ENCODE measurements at regions not wholly inside any gene's neighbourhood (a gene's known extent, or its start where the extent isn't known, plus 50 kb on each side); places are given as distances from the start of the nearest gene placed in this dataset.

DNA sequence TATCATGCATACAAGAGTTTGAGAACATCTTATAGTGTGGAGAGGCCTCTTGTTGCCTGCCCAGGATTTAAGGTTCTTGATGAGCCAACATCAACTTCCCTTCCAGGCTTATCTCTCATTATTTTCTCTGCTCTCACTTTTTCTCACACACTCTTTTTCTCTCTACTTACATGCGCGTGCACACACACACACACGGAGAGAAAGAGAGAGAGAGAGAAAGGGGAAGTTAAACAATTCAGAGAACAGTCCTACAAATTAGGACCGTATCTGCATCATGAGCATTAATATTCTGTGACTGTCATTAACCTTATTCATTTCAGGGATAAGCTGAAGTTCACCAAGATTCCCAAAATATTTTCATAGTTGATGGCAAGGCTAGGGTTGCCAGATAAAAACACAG lies 269.0 kb downstream of the ZNF621 start:
- TF ChIP-seq, protein P1, sequence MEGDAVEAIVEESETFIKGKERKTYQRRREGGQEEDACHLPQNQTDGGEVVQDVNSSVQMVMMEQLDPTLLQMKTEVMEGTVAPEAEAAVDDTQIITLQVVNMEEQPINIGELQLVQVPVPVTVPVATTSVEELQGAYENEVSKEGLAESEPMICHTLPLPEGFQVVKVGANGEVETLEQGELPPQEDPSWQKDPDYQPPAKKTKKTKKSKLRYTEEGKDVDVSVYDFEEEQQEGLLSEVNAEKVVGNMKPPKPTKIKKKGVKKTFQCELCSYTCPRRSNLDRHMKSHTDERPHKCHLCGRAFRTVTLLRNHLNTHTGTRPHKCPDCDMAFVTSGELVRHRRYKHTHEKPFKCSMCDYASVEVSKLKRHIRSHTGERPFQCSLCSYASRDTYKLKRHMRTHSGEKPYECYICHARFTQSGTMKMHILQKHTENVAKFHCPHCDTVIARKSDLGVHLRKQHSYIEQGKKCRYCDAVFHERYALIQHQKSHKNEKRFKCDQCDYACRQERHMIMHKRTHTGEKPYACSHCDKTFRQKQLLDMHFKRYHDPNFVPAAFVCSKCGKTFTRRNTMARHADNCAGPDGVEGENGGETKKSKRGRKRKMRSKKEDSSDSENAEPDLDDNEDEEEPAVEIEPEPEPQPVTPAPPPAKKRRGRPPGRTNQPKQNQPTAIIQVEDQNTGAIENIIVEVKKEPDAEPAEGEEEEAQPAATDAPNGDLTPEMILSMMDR (IDR thresholded peaks at IDR 0.05), result no peak
- H3K27ac Mint-ChIP-seq, result no peak overlapping the region
- intact Hi-C loops (cut with micrococcal nuclease), result no loop called here
- peaks cover 8% of the 10 kb centered on the region for H3K27me3 Mint-ChIP-seq
- DNase-seq (no peak), ATAC-seq (ENCODE audit: low read depth) (no peak)
- POLR2A ChIA-PET, result no interaction called here
- H3K36me3 Mint-ChIP-seq (ENCODE audit: low read depth), result no peaks in the 10 kb centered on the region
- H3K4me1 Mint-ChIP-seq, result peaks cover 4% of the 10 kb centered on the region
- H3K9me3 Mint-ChIP-seq, result peaks cover 4% of the 10 kb centered on the region
- H3K4me3 Mint-ChIP-seq, result no peak overlapping the region
- CTCF ChIA-PET, result no interaction called here

DNA sequence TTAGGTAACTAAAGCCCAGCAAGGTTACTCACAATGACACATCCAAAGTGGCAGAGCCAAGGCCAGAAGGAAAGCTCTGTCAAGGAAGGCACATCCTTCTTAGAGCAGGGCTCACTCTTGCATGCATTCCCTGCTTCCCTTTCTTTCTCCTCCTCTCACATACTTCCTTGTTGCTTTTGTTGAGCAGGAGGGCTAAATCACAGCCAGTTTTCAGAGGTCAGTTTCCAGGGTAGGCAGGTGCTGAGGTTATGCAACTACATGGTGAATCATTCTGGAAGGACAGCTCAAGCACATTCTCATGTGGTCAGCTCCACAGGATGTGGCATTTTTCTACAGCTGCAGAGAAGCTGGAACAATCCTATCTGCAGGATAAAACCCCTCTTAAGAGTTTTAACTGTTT lies 275.6 kb downstream of the ZNF621 start:
- ATAC-seq (ENCODE audit: low read depth) (no peak), DNase-seq (no peak)
- Mint-ChIP-seq H3K36me3 (ENCODE audit: low read depth) (no peaks in the 10 kb centered on the region), H3K4me3 (no peak overlapping the region), H3K27ac (no peak overlapping the region), H3K4me1 (no peaks in the 10 kb centered on the region), H3K27me3 (peaks cover 9% of the 10 kb centered on the region), H3K9me3 (peaks cover 6% of the 10 kb centered on the region)
- ChIA-PET POLR2A (no interaction called here), CTCF (no interaction called here)
- intact Hi-C loops (cut with micrococcal nuclease), result no loop called here
- TF ChIP-seq, protein P1 (IDR thresholded peaks at IDR 0.05), result no peak

DNA sequence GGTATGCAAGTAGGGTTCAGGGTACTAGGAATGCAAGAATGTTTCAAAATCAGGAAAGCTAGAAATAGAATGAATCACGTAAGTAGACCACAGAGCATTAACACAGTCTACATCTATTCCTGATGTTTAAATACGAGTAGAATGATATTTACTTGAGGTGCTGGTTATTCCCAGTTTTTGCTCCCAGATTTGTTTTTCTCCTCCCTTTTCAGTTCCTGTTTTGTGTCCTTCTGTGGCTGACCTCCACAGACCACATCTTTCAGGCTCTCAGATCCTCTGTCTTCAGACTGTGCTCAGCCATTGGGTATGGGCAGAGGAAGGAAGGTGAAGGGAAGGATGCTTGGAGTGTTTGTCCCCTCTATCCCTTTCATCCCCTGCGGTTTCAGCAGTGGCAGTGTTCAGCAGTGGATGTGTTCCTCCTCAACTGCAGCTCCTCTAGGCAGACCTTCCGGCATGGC lies 276.6 kb downstream of the ZNF621 start:
- TF ChIP-seq, protein P1 (IDR thresholded peaks at IDR 0.05), result no peak
- ATAC-seq (ENCODE audit: low read depth) (no peak), DNase-seq (no peak)
- intact Hi-C loops (cut with micrococcal nuclease), result no loop called here
- CTCF ChIA-PET, result no interaction called here
- Mint-ChIP-seq H3K27me3 (peaks cover 9% of the 10 kb centered on the region), H3K4me3 (no peak overlapping the region), H3K27ac (no peak overlapping the region), H3K9me3 (peaks cover 6% of the 10 kb centered on the region), H3K4me1 (no peaks in the 10 kb centered on the region), H3K36me3 (ENCODE audit: low read depth) (no peaks in the 10 kb centered on the region)
- POLR2A ChIA-PET, result no interaction called here

DNA sequence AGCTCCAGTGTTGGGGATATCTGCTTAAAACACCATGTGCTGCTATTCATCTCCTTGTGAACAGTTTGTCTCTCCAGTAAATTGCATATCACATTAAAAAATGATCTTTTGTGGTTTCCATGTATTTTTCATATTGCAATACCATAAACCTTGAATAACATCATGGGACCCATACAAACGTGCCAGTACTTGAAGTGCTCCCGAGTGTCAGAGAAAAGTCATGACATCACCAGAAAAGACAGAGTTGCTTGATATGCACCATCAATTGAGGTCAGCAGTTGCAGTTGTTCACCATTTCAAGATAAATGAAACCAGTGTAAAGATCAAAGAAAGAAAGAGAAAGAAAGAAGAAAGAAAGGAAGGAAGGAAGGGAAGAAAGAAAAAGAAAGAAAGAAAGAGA lies 278.6 kb downstream of the ZNF621 start:
- Mint-ChIP-seq H3K27ac (no peak overlapping the region), H3K4me3 (no peak overlapping the region), H3K9me3 (peaks cover 6% of the 10 kb centered on the region), H3K4me1 (no peaks in the 10 kb centered on the region), H3K36me3 (ENCODE audit: low read depth) (no peaks in the 10 kb centered on the region), H3K27me3 (peaks cover 6% of the 10 kb centered on the region)
- TF ChIP-seq, protein P1 (IDR thresholded peaks at IDR 0.05), result no peak
- no peak for ATAC-seq (ENCODE audit: low read depth)
- intact Hi-C loops (cut with micrococcal nuclease), result no loop called here
- DNase-seq, result no peak
- POLR2A ChIA-PET, result no interaction called here
- CTCF ChIA-PET, result no interaction called here

DNA sequence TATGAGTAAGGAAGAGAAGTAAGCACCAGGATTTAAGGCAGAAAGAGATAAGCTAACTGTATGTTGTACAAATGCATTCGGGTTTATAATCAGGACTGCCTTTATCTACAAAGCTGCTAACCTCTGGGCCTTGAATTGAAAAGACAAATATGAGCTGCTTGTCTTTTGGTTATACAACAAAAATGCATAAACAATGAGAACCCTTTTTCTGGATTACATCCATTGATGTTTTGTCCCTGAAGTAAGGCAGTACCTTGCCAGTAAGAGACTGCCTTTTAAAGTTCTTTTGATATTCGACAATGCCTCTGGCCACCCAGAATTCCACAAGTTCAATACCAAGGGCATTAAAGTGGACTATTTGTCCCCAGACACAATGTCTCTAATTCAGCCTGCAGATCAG lies 280.7 kb downstream of the ZNF621 start:
- Mint-ChIP-seq H3K9me3 (peaks cover 10% of the 10 kb centered on the region), H3K4me1 (no peaks in the 10 kb centered on the region), H3K36me3 (ENCODE audit: low read depth) (no peaks in the 10 kb centered on the region), H3K27me3 (peaks cover 2% of the 10 kb centered on the region), H3K27ac (no peak overlapping the region), H3K4me3 (no peak overlapping the region)
- ATAC-seq (ENCODE audit: low read depth) (no peak), DNase-seq (no peak)
- intact Hi-C loops (cut with micrococcal nuclease), result no loop called here
- TF ChIP-seq, protein P1 (IDR thresholded peaks at IDR 0.05), result no peak
- CTCF ChIA-PET, result no interaction called here
- POLR2A ChIA-PET, result no interaction called here
